H1 (cell line): ENCODE measurements at regions not wholly inside any gene's neighbourhood (a gene's known extent, or its start where the extent isn't known, plus 50 kb on each side); places are given as distances from the start of the nearest gene placed in this dataset.

ENCODE experiments used
- CTCF ChIA-PET: fragments of 300-600 bp; sonication (Branson Sonifier 250); formaldehyde crosslinking; loops from one replicate; lab custom pipeline; 2021; ENCODE audit not compliant: partially characterized antibody; lab: Charles Lee
- POLR2A ChIA-PET: fragments of 300-600 bp; sonication (Branson Sonifier 250); formaldehyde crosslinking; loops from one replicate; lab custom pipeline; 2021; ENCODE audit warnings: inconsistent platforms; ENCODE audit not compliant: partially characterized antibody; lab: Charles Lee
- DNase-seq, 2 experiments: peaks; one replicate each; pipeline versions ENCODE4 v3.0.0 to v3.0.0-alpha.2; 2010 to 2022; ENCODE audit warnings: low spot score in 2 of 2, low read depth in 1 of 2, mixed read lengths in 1 of 2
- FAIRE-seq: peaks from 2 replicates; lab custom pipeline; 2011; peaks lifted over from hg19 to GRCh38; lab: Jason Lieb, UNC
- H2AFZ ChIP-seq: 2 replicates; pipeline ENCODE4 v1.8.1; 2012; ENCODE audit warnings: low read length, inconsistent platforms
- H2AK5ac ChIP-seq: 2 replicates; pipeline ENCODE4 v1.6.1; 2013; ENCODE audit warnings: low read depth, low read length
- H2BK120ac ChIP-seq: replicated peaks from 2 replicates; pipeline ENCODE3; 2013; ENCODE audit warnings: low read depth, low read length, inconsistent platforms
- H2BK12ac ChIP-seq: 2 replicates; pipeline ENCODE4 v1.6.1; 2013; ENCODE audit warnings: low read depth, low read length
- H2BK15ac ChIP-seq: 2 replicates; pipeline ENCODE4 v1.6.1; 2013; ENCODE audit warnings: low read length
- H2BK20ac ChIP-seq: 2 replicates; pipeline ENCODE4 v1.6.1; 2013; ENCODE audit warnings: low read length
- H2BK5ac ChIP-seq: 2 replicates; pipeline ENCODE4 v1.6.1; 2013; ENCODE audit warnings: low read depth, low read length
- H3K14ac ChIP-seq: 2 replicates; pipeline ENCODE4 v1.6.1; 2013; ENCODE audit warnings: inconsistent platforms; ENCODE audit not compliant: insufficient read length
- H3K18ac ChIP-seq: 2 replicates; pipeline ENCODE4 v1.6.1; 2013; ENCODE audit warnings: low read length; ENCODE audit errors: extremely low read depth
- H3K23ac ChIP-seq: 2 replicates; pipeline ENCODE4 v1.6.1; 2013; ENCODE audit warnings: inconsistent platforms; ENCODE audit not compliant: insufficient read length
- H3K23me2 ChIP-seq: 2 replicates; pipeline ENCODE4 v1.6.1; 2013; ENCODE audit warnings: low read depth, low read length
- H3K27ac ChIP-seq: 2 replicates; pipeline ENCODE4 v1.6.1; 2011; ENCODE audit warnings: low read depth, low read length, inconsistent platforms
- H3K27me3 ChIP-seq, 4 experiments: replicated peaks in 1 of 4; 1 replicate in 1 of 4; 2 replicates in 3 of 4; pipeline versions ENCODE4 v1.6.1 to v1.8.1; 2011 to 2013; ENCODE audit warnings: low read length in 3 of 4, mild to moderate bottlenecking in 3 of 4, inconsistent platforms in 2 of 4, mixed read lengths in 2 of 4, moderate library complexity in 1 of 4; ENCODE audit not compliant: control insufficient read depth in 3 of 4, insufficient read depth in 3 of 4; ENCODE audit errors: extremely low read depth in 1 of 4
- H3K36me3 ChIP-seq, 4 experiments: 2 replicates each; pipeline versions ENCODE4 v1.6.1 to v1.8.1; 2011 to 2013; ENCODE audit warnings: mild to moderate bottlenecking in 4 of 4, low read length in 3 of 4, moderate library complexity in 2 of 4, control low read depth in 1 of 4, inconsistent platforms in 1 of 4; ENCODE audit not compliant: insufficient read depth in 4 of 4, control insufficient read depth in 2 of 4
- H3K4ac ChIP-seq: replicated peaks from 2 replicates; pipeline ENCODE3; 2013; ENCODE audit warnings: low read length, low read depth, mixed read lengths, inconsistent platforms; ENCODE audit not compliant: insufficient read length
- H3K4me1 ChIP-seq, 4 experiments: replicated peaks in 1 of 4; 1 replicate in 1 of 4; 2 replicates in 3 of 4; pipeline versions ENCODE4 v1.6.1 to v1.8.1; 2011 to 2013; ENCODE audit warnings: low read length in 3 of 4, inconsistent platforms in 2 of 4, mixed read lengths in 1 of 4; ENCODE audit not compliant: insufficient read depth in 4 of 4, control insufficient read depth in 3 of 4
- H3K4me2 ChIP-seq, 2 experiments: 2 replicates each; pipeline versions ENCODE4 v1.6.1 to v1.8.1; 2011 to 2013; ENCODE audit warnings: low read depth in 2 of 2, low read length in 2 of 2, control low read depth in 1 of 2, inconsistent platforms in 1 of 2, mild to moderate bottlenecking in 1 of 2; ENCODE audit not compliant: insufficient read depth in 1 of 2
- H3K4me3 ChIP-seq, 4 experiments: fragments of 200-600, 300-600 bp in 1 of 4; sonication (generic), shearing (Covaris generic), sonication (Bioruptor Twin) in 1 of 4; 2 replicates each; pipeline versions ENCODE4 v1.5.1 to v1.8.1; 2011 to 2016; ENCODE audit warnings: low read length in 4 of 4, low read depth in 3 of 4, control low read depth in 2 of 4, inconsistent platforms in 2 of 4, mild to moderate bottlenecking in 2 of 4, mixed read lengths in 1 of 4, moderate library complexity in 1 of 4; ENCODE audit not compliant: insufficient read depth in 2 of 4; ENCODE audit errors: extremely low read depth in 1 of 4
- H3K56ac ChIP-seq: replicated peaks from 2 replicates; pipeline ENCODE3; 2013; ENCODE audit warnings: low read depth, mild to moderate bottlenecking, mixed read lengths, low read length, inconsistent platforms; ENCODE audit not compliant: insufficient read length
- H3K79me1 ChIP-seq: 2 replicates; pipeline ENCODE4 v1.6.1; 2013; ENCODE audit warnings: low read depth, low read length, control low read depth
- H3K79me2 ChIP-seq, 2 experiments: 2 replicates each; pipeline versions ENCODE4 v1.6.1 to v1.8.1; 2012 to 2013; ENCODE audit warnings: low read length in 2 of 2, mild to moderate bottlenecking in 2 of 2, inconsistent platforms in 1 of 2; ENCODE audit not compliant: insufficient read depth in 2 of 2, control insufficient read depth in 1 of 2
- H3K9ac ChIP-seq, 4 experiments: replicated peaks in 1 of 4; 1 replicate in 1 of 4; 2 replicates in 3 of 4; pipeline versions ENCODE4 v1.6.1 to v1.8.1; 2011 to 2013; ENCODE audit warnings: low read depth in 3 of 4, low read length in 3 of 4, control low read depth in 2 of 4, mild to moderate bottlenecking in 2 of 4, moderate library complexity in 2 of 4, inconsistent platforms in 1 of 4; ENCODE audit errors: extremely low read depth in 1 of 4
- H3K9me3 ChIP-seq, 2 experiments: 2 replicates each; pipeline versions ENCODE4 v1.6.1 to v1.8.1; 2012 to 2013; ENCODE audit warnings: mild to moderate bottlenecking in 2 of 2, moderate library complexity in 2 of 2, control low read depth in 1 of 2, inconsistent platforms in 1 of 2, low read depth in 1 of 2, low read length in 1 of 2, mixed read lengths in 1 of 2; ENCODE audit not compliant: insufficient read depth in 2 of 2
- H4K20me1 ChIP-seq, 2 experiments: replicated peaks in 1 of 2; 2 replicates each; pipeline versions ENCODE3 to v1.8.1; 2011 to 2013; ENCODE audit warnings: inconsistent platforms in 2 of 2, low read length in 2 of 2, mild to moderate bottlenecking in 1 of 2; ENCODE audit not compliant: insufficient read depth in 2 of 2, control insufficient read depth in 1 of 2
- H4K5ac ChIP-seq: 2 replicates; pipeline ENCODE4 v1.6.1; 2013; ENCODE audit warnings: low read length, low read depth, mixed read lengths, inconsistent platforms; ENCODE audit not compliant: insufficient read length
- H4K8ac ChIP-seq: 2 replicates; pipeline ENCODE4 v1.8.0; 2013; ENCODE audit warnings: mild to moderate bottlenecking, moderate library complexity, low read length, inconsistent platforms; ENCODE audit not compliant: insufficient read depth; ENCODE audit errors: extremely low read depth
- H4K91ac ChIP-seq: replicated peaks from 2 replicates; pipeline ENCODE3; 2013; ENCODE audit warnings: low read length, mixed read lengths, inconsistent platforms; ENCODE audit not compliant: insufficient read length
- ASH2L ChIP-seq: fragments of 200-600, 300-600 bp; sonication (generic); IDR thresholded peaks from one replicate; pipeline ENCODE4 v1.7.1; 2017; ENCODE audit warnings: low read length
- ATF2 ChIP-seq: IDR thresholded peaks from 2 replicates; pipeline ENCODE4 v1.6.1; 2012; ENCODE audit warnings: low read length, inconsistent platforms
- BACH1 ChIP-seq: IDR thresholded peaks from 2 replicates; pipeline ENCODE4 v1.6.1; 2012; ENCODE audit warnings: low read length, improper control_type of control experiment
- JUN ChIP-seq: IDR thresholded peaks from 2 replicates; pipeline ENCODE4 v1.6.1; 2011; ENCODE audit warnings: low read depth, mild to moderate bottlenecking, improper control_type of control experiment, low read length
- KDM4A ChIP-seq: IDR thresholded peaks from one replicate; pipeline ENCODE4 v1.7.1; 2012; ENCODE audit warnings: low read depth, mild to moderate bottlenecking, moderate library complexity, low read length, inconsistent platforms; ENCODE audit not compliant: severe bottlenecking
- KDM5A ChIP-seq: fragments of 200-600 bp; IDR thresholded peaks from 2 replicates; pipeline ENCODE4 v1.7.1; 2012; ENCODE audit warnings: mild to moderate bottlenecking, low read length, inconsistent platforms, mixed read lengths
- RAD21 ChIP-seq, 2 experiments: IDR thresholded peaks in 1 of 2; conservative IDR thresholded peaks in 1 of 2; 2 replicates each; pipeline ENCODE4 v1.6.1; 2011; ENCODE audit warnings: low read depth in 2 of 2, low read length in 2 of 2, improper control_type of control experiment in 1 of 2, inconsistent platforms in 1 of 2, mild to moderate bottlenecking in 1 of 2, moderate library complexity in 1 of 2
- SP1 ChIP-seq: IDR thresholded peaks from 2 replicates; pipeline ENCODE4 v1.6.1; 2011; ENCODE audit warnings: low read depth, low read length
- SP4 ChIP-seq: IDR thresholded peaks from 2 replicates; pipeline ENCODE4 v1.6.1; 2012; ENCODE audit warnings: low read length, inconsistent platforms
- TAF7 ChIP-seq: optimal IDR thresholded peaks from 2 replicates; pipeline ENCODE3; 2011; ENCODE audit warnings: low read depth, mild to moderate bottlenecking, inconsistent platforms, low read length, moderate library complexity, borderline replicate concordance
- YY1 ChIP-seq: IDR thresholded peaks from 2 replicates; pipeline ENCODE4 v1.6.1; 2011; ENCODE audit warnings: low read depth, mild to moderate bottlenecking, low read length
- WGBS, 2 experiments: shearing (Covaris generic) in 1 of 2; methylation state at CpG; one replicate each; pipeline versions ENCODE4 v1.1.6 to v1.1.7; 2013 to 2015; ENCODE audit warnings: low lambda C conversion rate in 2 of 2, mixed read lengths in 2 of 2, inconsistent platforms in 1 of 2, low coverage in 1 of 2, missing lambda C conversion rate in 1 of 2; ENCODE audit not compliant: insufficient replicate concordance in 2 of 2, insufficient coverage in 1 of 2, insufficient read length in 1 of 2; ENCODE audit errors: extremely low coverage in 1 of 2, missing lambda C conversion rate in 1 of 2; 5-methylcytosine and 5-hydroxymethylcytosine counted together
- TF ChIP-seq, protein P1 (sequence below): IDR thresholded peaks from 2 replicates; pipeline ENCODE4 v1.6.1; 2011; ENCODE audit warnings: low read depth, mild to moderate bottlenecking, low read length; ENCODE audit not compliant: insufficient read depth

- Histone ChIP-seq H4K5ac (no peak overlapping the region), H3K23me2 (peaks cover 2% of the 10 kb centered on the region; the same call in 1 of the 2 replicates), H3K23ac (no peak overlapping the region), H3K14ac (no peak overlapping the region), H2BK5ac (no peak overlapping the region), H2BK20ac (no peak overlapping the region), H3K27ac (no peak overlapping the region), H4K20me1 (no peaks in the 10 kb centered on the region), H3K4me1 (no peaks in the 10 kb centered on the region), H2AK5ac (no peak overlapping the region), H4K8ac (no peak overlapping the region), H2BK15ac (peak overlapping the region; percentile 5; the same call in 1 of the 2 replicates), H2BK12ac (no peak overlapping the region), H3K4me3 (no peak overlapping the region), H3K18ac (no peak overlapping the region), H3K9me3 (no peaks in the 10 kb centered on the region), H3K56ac (no peak overlapping the region), H4K91ac (no peak overlapping the region), H2AFZ (no peak overlapping the region), H2BK120ac (no peak overlapping the region), H3K9ac (no peak overlapping the region), H3K79me2 (no peaks in the 10 kb centered on the region), H3K36me3 (no peaks in the 10 kb centered on the region), H3K27me3 (no peaks in the 10 kb centered on the region), H3K79me1 (no peaks in the 10 kb centered on the region; the same call in 1 of the 2 replicates), H3K4me2 (no peak overlapping the region), H3K4ac (no peak overlapping the region)
- WGBS, 2 experiments = 79% methylated on average over 4 of the region's 4 CpGs; no CpG with 5 or more reads in 1 of the 2 experiments
- ChIA-PET POLR2A (interaction anchor here (0.6 kb wide), 1 partner anchor 280 kb away, joined by 3 read pairs; no protein-coding TSS in a partner anchor), CTCF (interaction anchor here (1.3 to 1.8 kb wide), 2 partner anchors 87 to 98 kb away, joined by 3 to 4 read pairs; no protein-coding TSS in a partner anchor)
- FAIRE-seq (no peak), DNase-seq (no peak)
- TF ChIP-seq YY1 (no peak), RAD21 (IDR thresholded peaks at IDR 0.05 in 1 of 2, conservative IDR thresholded peaks at IDR 0.05 in 1 of 2; ENCODE audit: low read depth in 2 of 2, low read length in 2 of 2) (no peak), KDM5A (no peak), JUN (no peak), SP4 (no peak), ASH2L (no peak), SP1 (no peak), TAF7 (no peak), BACH1 (no peak), KDM4A (no peak), ATF2 (no peak)
- TF ChIP-seq, protein P1, sequence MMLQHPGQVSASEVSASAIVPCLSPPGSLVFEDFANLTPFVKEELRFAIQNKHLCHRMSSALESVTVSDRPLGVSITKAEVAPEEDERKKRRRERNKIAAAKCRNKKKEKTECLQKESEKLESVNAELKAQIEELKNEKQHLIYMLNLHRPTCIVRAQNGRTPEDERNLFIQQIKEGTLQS = no peak
Observed at GRCh38 chr15:59838900-59839299, 149.8 kb upstream of the BNIP2 start.
